NCI-H2081 treated with DMSO at 0.1 percent for 48 hours (cell line): ENCODE measurements at regions not wholly inside any gene's neighbourhood (a gene's known extent, or its start where the extent isn't known, plus 50 kb on each side); places are given as distances from the start of the nearest gene placed in this dataset.
"Not testable (repeated sequence)": the region's sequence is repeated elsewhere in the genome, so short reads cannot be mapped to it uniquely, and the experiment has no call there.

ENCODE experiments used
- DNase-seq: peaks from one replicate; lab custom pipeline; 2025; lab: John Stamatoyannopoulos, UW

DNA sequence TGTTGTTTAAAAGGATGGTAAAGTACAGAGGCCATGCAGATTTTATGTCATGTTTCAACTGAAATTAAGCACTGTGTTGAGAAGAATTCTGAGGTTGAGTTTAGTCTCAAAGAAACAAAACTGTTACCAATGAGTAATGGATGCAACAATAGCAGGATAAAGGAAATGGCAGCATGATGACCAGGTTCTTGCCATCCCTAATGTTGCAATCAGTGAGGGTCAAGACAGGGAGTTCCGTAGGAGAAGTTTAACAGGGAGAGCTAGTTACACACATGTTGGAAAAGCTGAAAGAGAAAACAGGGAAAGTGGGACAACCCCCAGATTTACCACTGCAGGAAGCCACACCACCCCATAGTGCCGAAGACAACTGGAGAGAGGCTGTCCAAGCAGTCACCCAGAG lies 343.8 kb upstream of the EPHA4 start:
- no peak for DNase-seq

DNA sequence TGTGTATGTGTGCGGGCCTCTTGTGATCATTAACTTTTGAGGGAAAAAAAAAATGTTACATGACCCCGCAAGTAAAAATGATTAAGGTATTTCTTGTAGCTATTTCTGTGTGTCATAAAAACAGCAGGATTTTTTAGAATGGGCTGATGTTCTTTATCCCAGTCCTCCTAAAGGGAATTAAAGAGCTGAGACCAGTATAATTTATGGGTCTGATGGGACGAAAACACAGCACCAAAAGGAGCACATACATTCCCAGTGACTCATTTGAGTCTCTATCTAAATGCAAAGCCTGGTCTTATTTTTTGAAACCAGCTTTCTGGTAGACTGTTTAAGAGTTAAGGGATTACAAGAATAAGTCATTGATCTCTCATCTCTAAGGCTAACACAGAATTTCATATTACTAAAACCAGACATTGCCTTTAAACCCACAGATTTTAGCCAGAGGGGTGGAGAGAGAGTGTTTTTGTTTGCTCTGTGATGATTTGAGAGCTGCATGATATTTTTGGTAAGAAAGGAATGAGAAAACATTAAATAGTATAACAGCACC lies 342.3 kb upstream of the EPHA4 start:
- DNase-seq = no peak

DNA sequence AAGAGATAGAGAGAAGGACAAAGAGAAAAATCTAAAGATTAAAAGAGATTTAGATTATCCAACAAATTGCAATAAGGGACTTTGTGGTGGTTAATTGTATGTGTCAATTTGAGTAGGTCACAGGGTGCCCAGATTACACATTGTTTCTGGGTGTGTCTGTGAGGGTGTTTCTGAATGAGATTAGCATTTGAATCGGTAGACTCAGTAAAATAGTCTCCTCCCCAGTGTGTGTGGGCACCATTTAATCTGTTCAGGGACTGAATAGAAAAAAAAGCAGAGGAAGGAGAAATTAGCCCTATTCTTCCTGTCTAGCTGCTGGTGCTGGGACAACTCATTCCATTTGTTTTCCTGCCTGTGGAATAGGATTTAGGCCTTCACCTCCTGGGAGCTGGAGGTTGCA lies 339.8 kb upstream of the EPHA4 start:
- no peak for DNase-seq

DNA sequence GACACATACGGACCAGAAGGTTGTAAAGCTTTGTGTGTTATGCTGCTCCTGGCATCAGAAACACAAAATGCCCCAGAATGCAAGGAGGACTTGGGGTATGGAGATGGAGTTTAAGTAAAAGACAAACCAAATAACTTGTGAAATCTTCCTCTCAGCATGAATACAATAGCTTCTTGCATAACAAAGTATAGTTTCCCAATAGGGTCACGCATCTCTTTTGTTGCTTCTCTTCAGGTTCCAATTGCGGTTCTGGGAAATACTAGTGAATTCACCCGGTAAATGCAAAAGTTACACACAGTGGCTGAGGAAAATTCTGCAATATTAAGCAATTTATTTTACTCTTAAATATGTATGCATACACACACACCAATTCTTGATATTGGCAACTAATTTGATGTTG lies 339.2 kb upstream of the EPHA4 start:
- DNase-seq = no peak

DNA sequence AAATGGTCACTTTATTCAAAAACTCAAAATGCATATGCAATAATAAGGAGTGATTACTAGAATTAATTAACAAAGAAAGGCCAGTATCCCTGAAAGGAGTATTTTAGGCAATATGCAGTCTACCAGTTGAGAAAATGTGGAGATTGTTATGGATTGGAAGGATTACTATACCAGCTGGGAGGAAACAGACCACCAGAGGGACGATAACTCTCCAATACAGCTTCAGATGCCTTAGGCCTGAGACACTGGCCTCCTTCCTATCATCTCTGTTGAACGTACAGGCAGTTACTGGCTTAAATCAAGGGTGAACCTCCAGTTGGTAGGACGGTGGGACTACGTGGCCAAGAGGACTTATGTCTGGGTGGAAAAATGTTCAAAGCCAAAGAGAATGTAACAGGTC lies 336.4 kb upstream of the EPHA4 start:
- DNase-seq = no peak

DNA sequence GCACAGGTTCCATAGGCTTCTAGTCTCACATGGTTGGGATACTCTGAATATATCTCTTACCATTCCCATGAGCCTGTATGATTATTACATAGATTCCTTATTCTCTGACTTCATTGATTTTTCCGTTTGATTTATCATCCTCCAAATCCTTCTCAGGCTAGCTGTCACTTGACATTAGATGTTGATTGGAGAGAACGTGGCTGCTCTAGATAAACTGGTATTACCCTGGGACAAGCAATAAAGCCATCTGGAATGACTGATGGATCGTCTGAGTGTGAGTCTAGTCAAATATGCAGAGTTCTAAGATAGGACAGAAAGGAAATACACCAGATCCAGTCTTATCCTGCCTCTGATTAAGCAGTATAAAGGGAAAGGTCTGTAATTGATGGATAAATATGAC lies 325.6 kb upstream of the EPHA4 start:
- no peak for DNase-seq

DNA sequence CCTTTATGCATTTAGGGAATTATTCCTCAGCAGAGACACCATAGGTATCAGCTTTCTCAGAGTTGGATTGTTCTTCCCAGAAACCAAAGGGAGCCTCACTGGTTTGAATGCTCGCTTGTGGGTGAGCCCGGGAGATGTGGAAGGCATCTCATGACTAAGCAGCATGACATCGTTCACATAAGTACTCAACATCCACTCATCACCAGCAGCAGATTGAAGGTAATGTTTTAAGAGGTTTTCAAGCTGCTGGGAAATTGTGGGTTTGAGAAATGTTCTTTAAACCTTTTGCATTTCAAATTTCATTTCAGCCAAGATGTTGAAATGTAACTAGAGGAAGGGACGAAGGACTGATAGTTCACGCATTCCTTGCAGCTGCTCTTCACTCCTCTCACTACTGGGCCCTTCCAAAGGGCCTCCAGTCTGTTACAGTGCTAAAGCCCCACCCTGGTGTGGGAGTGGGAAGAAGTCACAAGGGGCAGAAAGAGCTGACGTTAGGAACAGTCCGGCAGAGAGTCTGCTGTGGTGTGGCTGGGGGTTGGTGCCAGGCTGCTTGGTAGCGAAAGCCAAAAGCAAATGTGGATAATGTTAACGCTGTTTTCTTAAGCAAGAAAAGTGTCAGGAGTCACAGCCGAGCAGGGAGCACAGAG lies 324.5 kb upstream of the EPHA4 start:
- DNase-seq = no peak

DNA sequence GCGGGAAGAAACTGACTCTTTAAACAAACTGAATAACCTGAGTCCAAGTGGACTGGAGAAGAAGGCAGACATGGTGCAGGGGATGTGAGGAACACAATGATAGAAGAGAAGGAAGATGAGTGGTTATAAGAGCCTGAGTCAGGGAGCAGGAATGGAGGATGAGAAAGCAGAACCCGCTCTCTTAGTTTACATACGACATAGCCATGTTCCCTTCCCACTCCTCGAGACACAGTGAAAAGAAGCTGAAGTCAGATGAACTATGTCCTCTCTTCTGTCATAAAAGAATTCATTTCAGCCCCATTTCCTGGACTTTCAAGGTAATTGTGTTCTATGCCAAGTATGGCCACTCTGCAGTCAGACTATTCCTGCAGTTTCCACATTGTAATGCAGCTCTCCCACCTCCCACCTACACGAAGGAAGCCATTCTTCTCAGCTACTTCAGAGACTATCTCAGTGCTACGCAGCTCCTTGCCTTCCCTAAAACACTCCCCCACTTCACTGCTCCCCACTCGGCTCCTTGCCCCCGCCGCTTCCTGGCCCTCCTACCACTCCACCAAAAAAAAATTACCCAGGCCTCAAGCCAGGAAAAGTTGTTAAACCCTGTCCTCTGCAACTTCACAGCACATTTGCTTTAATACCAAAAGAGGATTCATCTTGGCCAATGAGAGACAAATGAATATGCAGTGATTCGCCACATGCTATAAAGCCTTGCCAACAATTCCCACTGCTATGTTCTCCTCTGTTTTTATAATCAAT lies 323.4 kb upstream of the EPHA4 start:
- no peak for DNase-seq

DNA sequence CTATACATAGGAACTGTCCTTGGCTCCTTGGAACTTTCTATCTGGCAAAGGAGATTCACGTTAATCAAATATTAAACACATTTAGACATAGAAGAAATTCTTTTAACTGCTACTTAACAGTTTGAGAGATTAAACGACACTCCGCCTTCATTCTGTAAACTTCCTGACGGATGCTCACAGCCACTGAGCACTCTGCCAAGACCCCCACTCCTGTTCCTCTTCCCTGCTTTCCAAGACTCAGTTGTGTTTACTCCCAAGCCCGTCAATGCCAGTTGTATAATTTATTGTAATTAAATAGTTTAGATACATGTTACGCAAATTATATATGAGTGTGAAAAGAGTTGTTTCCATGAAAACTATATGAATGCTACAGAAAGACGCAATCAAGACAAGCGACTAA lies 321.4 kb upstream of the EPHA4 start:
- DNase-seq = no peak

DNA sequence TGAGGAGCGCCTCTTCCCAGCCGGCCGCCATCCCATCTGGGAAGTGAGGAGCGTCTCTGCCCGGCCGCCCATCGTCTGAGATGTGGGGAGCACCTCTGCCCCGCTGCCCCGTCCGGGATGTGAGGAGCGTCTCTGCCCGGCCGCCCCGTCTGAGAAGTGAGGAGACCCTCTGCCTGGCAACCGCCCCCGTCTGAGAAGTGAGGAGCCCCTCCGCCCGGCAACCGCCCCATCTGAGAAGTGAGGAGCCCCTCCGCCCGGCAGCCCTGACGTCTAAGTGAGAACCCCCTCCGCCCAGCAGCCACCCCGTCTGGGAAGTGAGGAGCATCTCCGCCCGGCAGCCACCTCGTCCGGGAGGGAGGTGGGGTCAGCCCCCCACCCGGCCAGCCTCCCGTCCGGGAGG lies 319.9 kb upstream of the EPHA4 start:
- not testable (repeated sequence) for DNase-seq

DNA sequence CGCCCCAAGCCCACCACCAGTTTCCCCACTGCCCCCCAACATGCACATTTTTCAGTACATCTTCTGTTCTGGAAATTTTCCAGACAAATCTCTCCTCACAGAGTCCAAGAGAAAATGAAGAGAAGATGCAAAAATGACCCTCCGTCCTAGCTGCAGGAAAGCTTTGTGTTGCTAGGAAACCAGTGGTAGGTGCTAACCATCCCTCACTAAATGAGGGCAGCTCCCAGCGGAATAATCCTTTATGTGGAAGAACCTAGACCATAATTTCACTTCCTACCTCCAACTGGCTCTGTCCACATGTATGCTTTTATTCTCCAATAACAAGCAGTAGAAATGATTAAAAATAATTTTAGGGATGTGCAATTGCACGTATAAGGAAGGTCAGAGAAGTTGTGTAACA lies 311.9 kb upstream of the EPHA4 start:
- DNase-seq = no peak

DNA sequence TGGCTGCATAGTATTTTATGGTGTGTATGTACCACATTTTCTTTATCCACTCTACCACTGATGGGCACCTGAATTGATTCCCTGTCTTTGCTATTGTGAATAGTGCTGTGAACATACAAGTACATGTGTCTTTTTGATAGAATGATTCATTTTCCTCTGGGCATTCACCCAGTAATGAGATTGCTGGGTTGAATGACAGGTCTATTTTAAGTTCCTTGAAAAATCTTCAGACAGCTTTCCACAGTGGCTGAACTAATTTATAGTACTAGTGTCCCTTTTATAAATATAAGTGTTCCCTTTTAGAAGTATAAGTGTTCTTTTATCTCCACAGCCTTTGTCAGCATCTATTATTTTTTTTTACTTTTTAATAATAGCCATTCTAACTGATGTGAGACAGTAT lies 303.9 kb upstream of the EPHA4 start:
- DNase-seq = no peak

DNA sequence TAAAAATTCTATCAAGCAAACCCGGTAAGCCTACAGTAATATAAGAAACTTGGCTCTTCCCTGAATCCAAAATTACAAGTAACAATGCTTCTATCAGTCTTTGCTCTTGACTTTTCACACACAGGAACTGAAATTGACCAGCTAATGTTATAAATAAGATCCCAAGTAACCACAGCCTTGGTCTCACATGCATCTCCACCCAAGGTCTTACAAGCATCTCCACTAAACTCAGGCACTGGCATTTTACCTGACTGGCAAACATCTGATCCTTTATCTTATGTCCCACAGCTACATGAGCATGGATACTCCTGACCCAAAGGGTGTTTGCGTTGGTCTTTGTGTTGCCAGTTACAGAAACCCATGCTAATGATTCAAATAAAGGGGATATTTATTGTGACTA lies 302.3 kb upstream of the EPHA4 start:
- DNase-seq = no peak

DNA sequence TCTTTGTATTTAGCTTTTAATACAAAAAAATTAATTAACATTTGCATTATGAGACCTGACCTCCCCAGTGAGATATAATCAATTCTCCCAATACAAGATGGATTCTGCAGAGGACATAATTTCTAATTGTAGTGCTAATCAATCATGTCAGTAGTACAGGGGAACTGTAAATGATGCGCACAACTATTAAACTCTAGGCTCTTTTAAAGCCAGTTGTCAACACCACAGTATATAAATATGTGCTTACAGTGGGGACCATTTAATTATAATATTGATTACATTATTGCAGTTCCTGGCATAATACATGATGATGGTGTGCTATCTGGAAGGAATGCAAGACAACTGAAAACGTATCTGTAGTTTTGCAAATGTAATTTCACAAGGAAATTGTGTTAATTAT lies 285.6 kb upstream of the EPHA4 start:
- DNase-seq = no peak

DNA sequence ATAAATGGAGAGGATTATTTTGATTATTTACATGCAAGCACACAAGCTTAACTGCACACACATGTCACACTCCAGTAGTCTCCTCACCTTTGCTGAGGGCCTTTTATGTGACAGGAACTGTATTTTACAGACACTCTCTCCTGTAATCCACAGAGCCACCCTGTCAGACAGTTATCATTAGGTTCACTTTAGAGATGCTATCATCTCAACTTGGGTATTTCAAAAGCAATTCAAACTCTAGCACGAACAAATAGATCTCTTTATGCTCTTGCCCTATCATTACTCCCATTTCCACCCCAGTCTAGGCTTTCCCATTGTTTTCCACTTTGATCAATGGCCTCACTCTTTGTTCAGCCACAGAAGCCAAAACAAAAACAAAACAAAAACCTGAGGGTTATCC lies 281.2 kb upstream of the EPHA4 start:
- DNase-seq = no peak

DNA sequence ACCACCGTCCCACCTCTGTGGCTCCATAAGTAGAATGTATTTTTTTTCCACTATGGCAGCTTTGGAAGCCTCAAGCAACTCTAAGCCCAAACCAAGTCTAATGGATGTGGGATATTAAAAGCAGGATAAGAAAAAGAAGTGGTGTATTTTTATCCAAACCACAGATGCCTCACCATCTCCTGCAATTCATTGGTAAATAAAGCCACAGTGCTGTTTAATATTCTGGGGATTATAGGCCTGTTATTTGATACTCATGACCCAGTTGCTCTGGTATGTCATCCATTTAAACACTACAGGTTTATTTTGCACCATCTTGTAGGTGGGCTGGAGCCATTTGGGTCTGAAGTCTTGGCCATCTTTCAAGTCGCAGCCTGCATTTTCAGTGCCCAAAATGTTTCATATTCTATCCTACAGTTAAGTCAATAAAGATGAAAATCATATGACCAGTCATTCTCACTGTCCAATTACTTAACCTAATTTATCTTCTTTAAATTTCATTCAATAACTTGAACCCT lies 279.5 kb upstream of the EPHA4 start:
- no peak for DNase-seq

DNA sequence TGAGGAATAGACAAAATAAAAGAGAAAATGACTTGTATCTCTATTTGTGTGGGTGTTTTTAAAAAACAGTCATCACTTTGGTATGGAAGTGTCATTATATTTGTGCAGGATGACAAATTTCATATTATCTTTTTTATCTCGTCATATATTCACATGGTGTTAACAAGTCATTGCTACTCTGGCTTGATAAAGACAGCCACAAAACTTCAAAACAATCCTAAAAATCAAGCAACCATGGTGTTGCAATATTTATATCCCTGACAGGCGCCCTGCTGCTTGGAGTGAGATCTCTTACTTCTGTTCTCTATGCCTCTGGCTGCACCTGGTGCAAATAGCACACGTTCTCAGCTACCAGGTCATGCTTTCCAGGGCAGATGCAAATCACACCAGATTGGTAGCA lies 278.0 kb upstream of the EPHA4 start:
- DNase-seq = no peak

DNA sequence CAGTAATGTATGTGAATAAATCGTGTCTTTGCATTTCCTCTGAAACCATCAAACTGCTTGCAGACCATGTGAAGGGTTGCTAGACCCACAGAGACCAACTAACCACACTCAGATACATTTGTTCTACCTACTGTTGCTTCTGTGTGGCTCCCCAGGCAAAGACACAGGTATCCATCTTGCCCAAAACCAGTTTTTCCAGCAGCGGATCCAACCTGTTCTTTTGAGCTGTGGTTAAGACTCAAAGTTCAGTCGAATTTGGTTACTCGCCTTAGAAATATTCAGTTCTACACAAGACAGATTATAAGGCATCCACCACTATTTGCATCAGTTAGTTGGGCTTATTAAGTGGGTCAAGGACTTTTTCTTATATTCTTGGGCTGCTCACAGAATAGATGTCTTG lies 276.2 kb upstream of the EPHA4 start:
- DNase-seq = no peak

DNA sequence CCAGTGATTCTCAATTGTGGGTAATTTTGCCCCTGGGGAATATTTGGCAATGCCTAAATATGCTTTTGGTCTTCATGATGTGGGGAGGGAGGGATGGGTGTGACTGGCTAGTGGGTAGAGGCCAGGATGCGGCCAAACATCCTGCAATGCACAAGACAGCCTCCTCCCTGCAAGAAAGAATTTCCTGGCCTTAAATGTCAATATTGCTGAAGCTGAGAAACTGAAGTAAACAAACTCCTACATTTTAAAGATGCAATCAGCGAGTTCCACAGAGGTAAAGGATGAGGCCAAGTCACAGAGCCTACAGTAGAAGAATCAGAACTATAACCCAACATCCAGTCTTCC lies 272.9 kb upstream of the EPHA4 start:
- no peak for DNase-seq

DNA sequence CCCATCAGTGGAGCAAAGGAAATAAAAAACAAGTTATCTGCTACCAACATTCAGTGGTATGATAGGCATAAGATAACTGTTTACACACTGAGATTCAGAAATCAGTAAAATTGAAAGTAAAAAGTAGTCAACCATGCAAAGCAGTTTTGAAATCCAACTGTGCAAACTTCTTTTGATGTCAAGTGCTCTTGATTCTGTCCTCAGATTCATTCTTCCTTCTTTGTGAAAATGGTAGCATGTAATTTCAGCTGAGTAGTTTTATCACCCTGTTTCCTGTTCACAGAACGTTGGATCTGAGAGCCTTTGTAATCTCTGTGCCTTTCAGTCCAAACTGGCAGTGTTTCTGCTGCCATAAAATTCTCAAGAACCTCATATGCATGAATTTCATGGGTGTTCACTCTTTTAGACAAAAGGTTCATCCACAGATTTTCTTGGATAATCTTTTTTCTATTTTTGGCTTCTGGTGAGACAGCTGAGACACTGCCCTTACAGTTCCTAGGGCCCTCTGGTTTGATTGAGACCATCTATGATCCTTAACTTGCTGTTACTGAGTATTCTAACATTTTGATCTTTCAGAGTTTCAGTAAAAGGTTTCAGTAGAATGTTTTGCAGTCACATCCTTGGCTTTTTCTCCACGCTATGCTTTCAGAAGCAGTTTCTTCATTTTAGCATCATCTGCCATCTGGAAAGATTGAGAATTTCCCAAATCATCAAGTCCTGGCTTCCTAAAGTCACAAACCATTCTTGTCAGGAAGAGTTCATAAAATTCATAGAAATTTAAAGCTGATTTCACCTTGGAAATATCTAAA lies 272.3 kb upstream of the EPHA4 start:
- DNase-seq = no peak

DNA sequence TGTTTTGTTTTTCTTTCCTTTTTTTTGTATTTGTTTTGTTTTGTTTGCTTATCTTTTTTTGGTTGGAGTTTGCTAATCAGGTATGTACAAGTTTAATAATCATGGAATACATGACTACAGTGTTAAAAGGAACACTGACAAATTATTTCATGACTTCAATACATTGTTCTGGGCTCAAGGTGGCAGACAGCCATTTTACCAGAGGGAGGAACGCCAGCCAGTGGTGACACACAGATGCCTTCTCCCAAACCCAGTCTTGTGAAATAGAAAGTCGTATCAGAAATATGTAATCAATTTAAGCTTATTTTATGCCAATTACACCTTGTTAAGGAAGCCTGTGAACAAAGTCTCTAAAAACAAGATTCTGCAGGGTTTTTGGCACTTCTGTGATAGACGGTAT lies 264.0 kb upstream of the EPHA4 start:
- DNase-seq = no peak

DNA sequence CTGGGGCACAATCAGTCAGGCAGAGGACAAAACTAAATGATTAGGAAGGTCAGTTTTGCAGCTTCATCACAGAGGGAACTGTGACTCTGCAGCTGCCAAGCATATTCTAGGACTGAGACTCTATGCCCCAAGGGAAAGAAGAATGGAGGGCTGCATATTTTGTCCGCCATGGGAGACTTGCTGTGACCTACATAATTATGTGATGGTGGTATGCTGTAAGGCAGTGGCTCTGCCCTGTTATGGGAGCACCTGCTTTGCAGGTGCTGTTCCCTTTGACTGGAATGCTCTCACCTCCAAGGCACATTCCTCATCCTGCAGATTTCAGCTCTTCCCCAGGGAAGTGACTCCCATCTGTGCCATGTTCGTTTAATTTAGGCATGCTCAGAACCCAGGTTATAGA lies 261.9 kb upstream of the EPHA4 start:
- no peak for DNase-seq

DNA sequence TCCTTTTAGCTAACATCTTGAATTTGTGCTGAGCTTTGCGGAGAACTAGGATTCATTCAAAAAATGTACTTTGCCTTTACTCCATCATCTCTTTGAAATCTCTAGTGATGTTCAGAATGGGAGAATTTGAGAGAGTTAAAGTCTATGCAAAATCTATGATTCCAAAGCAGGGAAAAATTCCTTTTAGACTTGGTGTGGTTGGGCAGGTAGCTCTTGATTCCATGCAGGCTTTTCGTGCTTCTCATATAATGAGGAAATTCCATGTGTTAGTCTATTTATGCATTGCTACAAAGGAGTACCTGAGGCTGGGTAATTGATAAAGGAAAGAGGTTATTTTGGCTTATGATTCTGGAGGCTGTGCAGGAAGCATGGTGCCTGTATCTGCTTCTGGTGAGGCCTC lies 258.9 kb upstream of the EPHA4 start:
- no peak for DNase-seq
